BE2C (cell line): ENCODE measurements at regions not wholly inside any gene's neighbourhood (a gene's known extent, or its start where the extent isn't known, plus 50 kb on each side); places are given as distances from the start of the nearest gene placed in this dataset.

Experiments
- DNase-seq: peaks from one replicate; pipeline ENCODE4 v3.0.0-alpha.2; 2020
- H3K27me3 ChIP-seq: fragments of 250-450 bp; sonication (Bioruptor Pico); 2 replicates; pipeline ENCODE4 v1.5.1; 2020; ENCODE audit warnings: mild to moderate bottlenecking
- H3K36me3 ChIP-seq: fragments of 250-450 bp; sonication (Bioruptor Pico); 2 replicates; pipeline ENCODE4 v1.5.1; 2020; ENCODE audit warnings: mild to moderate bottlenecking
- H3K4me1 ChIP-seq: fragments of 250-450 bp; sonication (Bioruptor Pico); 2 replicates; pipeline ENCODE4 v1.5.1; 2020
- H3K4me3 ChIP-seq: 2 replicates; pipeline ENCODE4 v1.5.1; 2011; ENCODE audit warnings: low read depth, low read length
- H3K9me3 ChIP-seq: fragments of 250-450 bp; sonication (Bioruptor Pico); 2 replicates; pipeline ENCODE4 v1.5.1; 2020
- TF ChIP-seq, protein P1 (sequence below): IDR thresholded peaks from 2 replicates; pipeline ENCODE4 v1.5.1; 2012; ENCODE audit warnings: mild to moderate bottlenecking, low read depth, low read length

DNA sequence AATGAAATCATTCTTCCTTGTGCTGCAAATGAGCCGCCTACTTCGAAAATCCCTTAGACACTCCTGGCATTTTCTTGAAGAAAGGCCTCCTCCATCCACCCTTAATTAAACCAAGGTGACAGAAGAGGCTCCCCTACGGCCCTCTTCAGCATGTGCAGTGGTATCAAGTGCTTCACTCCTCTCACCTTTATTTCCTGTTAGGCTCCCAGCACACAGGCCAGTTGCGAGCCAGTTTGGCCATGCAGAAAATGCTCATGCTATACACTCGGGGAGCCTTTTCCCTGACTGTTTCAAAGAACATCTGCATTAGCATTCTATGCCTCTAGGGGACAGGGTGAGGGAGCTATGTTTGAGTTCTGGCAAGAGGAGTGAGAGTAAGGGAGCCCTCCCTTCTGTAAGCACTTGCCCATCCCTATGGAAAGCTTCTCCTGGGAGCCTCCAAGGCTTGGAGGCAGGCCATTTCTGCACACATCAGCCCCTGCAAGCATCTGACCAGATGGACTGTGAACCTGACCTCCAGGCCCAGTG, 291.5 kb downstream of the RPS29 start:
- no peaks in the 10 kb centered on the region for H3K4me1 ChIP-seq
- DNase-seq, result no peak
- H3K36me3 ChIP-seq, result no peaks in the 10 kb centered on the region
- TF ChIP-seq, protein P1, sequence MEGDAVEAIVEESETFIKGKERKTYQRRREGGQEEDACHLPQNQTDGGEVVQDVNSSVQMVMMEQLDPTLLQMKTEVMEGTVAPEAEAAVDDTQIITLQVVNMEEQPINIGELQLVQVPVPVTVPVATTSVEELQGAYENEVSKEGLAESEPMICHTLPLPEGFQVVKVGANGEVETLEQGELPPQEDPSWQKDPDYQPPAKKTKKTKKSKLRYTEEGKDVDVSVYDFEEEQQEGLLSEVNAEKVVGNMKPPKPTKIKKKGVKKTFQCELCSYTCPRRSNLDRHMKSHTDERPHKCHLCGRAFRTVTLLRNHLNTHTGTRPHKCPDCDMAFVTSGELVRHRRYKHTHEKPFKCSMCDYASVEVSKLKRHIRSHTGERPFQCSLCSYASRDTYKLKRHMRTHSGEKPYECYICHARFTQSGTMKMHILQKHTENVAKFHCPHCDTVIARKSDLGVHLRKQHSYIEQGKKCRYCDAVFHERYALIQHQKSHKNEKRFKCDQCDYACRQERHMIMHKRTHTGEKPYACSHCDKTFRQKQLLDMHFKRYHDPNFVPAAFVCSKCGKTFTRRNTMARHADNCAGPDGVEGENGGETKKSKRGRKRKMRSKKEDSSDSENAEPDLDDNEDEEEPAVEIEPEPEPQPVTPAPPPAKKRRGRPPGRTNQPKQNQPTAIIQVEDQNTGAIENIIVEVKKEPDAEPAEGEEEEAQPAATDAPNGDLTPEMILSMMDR, result no peak
- no peak overlapping the region for H3K4me3 ChIP-seq
- no peaks in the 10 kb centered on the region for H3K9me3 ChIP-seq
- H3K27me3 ChIP-seq, result no peaks in the 10 kb centered on the region

DNA sequence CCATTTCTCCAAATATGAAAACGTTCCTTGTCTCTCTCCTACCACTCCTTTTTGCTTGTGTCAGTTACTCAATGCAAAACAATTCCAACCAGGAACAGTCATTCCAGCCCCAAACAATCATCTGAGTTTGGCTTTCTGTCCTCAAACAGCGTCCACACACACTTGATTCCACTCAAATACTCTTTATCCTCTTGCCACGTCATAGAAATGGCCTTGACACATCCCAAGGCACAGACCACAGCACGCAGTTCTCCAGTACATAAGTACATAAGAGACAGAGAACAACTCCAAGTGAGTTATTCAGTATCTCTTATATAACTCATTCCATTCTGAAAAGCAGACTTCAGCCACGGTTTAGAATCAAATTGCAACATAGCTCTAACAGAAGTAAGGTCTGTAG, 299.2 kb downstream of the RPS29 start:
- Histone ChIP-seq H3K27me3 (peaks cover 5% of the 10 kb centered on the region; the same call in 1 of the 2 replicates), H3K4me1 (no peaks in the 10 kb centered on the region), H3K9me3 (no peaks in the 10 kb centered on the region), H3K4me3 (no peak overlapping the region), H3K36me3 (no peaks in the 10 kb centered on the region)
- DNase-seq, result no peak
- TF ChIP-seq, protein P1, result no peak

DNA sequence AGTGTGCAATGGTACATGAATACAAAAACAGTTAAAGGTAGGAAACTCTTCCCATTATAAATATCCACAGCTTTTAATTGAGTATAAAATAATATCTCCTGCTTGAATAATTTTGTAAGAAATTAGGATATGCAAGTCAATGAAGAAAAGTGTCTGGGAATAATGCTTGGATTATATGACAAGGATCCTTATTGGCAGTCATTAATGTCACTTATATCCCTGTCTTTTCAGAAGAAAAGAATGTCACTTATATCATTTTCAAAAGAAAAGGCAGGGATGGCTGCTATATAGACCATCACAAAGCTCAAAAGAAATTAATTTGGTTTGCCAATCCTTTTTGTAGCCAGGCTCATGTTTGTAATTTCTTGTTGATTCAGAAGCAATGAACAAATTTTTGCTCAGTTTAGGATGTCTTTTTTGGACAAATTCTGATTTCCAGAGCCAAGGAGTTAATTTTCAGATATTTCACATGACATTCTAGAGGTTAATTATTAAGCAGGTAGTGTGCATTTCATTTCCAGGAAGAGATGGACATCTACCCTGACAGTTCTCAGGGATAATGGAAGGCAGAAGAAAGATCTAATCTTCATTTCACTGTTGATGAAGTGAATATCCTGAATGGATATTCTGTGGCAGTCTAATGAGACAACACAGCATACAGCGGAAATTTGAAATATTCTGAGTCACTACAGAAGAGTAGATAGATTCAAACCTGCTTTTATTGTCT, 299.8 kb downstream of the RPS29 start:
- Histone ChIP-seq H3K36me3 (no peaks in the 10 kb centered on the region), H3K4me3 (no peak overlapping the region), H3K4me1 (no peaks in the 10 kb centered on the region), H3K9me3 (no peaks in the 10 kb centered on the region), H3K27me3 (peaks cover 5% of the 10 kb centered on the region; the same call in 1 of the 2 replicates)
- no peak for DNase-seq
- TF ChIP-seq, protein P1, result no peak

DNA sequence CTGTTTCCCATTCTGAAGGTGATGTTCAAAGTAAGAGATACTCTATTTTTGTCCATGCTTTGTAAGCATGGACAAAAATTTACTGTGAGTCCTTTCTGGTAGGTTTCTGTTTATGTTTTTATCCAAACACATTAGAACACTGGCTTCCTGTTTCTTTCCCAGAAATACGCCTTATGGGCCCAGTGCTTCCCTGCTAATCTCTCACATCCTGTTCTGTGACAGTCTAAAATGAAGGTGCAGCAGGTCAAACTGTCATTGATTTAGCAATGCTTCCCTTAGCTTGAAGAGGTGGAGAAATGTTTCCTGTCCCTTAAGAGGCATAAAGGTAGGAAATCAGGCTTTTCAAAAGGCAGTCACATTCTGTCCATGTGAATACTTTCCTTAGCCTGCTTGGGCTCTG, 305.6 kb downstream of the RPS29 start:
- H3K27me3 ChIP-seq, result peaks cover 10% of the 10 kb centered on the region; the same call in 1 of the 2 replicates
- TF ChIP-seq, protein P1, result no peak
- no peak for DNase-seq
- H3K36me3 ChIP-seq, result no peaks in the 10 kb centered on the region
- no peaks in the 10 kb centered on the region for H3K4me1 ChIP-seq
- no peak overlapping the region for H3K4me3 ChIP-seq
- no peaks in the 10 kb centered on the region for H3K9me3 ChIP-seq

DNA sequence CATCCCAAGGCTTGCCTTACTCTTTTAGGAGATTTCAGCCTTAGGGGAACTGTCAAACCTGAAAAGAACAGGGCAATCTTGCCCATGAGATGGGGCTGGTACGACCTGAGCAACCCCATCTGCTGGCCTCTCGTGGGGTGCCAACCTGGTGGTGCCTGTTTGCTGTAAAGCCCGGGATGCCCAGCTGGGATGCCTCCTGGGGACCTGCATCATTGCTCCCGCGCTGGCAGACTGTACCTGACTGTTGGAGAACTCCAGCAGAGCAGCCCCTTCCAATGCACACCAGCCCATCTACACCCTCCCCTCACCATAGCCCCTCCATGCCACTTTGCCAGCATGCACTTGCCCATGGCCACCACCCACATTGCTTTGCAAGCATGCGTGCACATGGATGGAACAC, 335.7 kb downstream of the RPS29 start:
- DNase-seq, result no peak
- Histone ChIP-seq H3K27me3 (no peaks in the 10 kb centered on the region), H3K9me3 (no peaks in the 10 kb centered on the region), H3K4me1 (no peaks in the 10 kb centered on the region), H3K36me3 (no peaks in the 10 kb centered on the region), H3K4me3 (no peak overlapping the region)
- TF ChIP-seq, protein P1, result no peak

DNA sequence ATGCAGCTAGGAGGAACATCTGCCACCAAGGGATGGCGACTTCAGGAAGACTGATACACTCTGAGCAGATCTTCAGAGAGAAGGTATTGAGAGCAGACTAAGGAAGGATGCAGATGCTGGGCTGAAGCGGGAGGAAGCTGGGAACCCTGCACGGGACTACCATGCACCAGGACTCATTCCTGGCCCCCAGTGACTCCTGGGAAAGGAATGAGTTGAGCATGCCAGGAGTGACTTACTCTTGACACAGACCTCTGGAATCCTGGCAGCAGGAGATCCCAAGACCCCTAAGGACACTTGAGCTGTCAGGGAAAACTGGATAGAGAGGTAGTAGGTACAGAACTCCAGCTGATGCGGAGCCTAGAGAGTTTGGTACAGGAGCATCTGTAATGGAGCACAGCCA, 336.1 kb downstream of the RPS29 start:
- no peaks in the 10 kb centered on the region for H3K27me3 ChIP-seq
- no peaks in the 10 kb centered on the region for H3K4me1 ChIP-seq
- no peaks in the 10 kb centered on the region for H3K9me3 ChIP-seq
- H3K36me3 ChIP-seq, result no peaks in the 10 kb centered on the region
- TF ChIP-seq, protein P1, result no peak
- DNase-seq, result no peak
- no peak overlapping the region for H3K4me3 ChIP-seq
